Activated B cell treated with CpG ODN at 0.5 μM for 24 hours (primary cell): ENCODE measurements at regions not wholly inside any gene's neighbourhood (a gene's known extent, or its start where the extent isn't known, plus 50 kb on each side); places are given as distances from the start of the nearest gene placed in this dataset.

ENCODE experiments used
- ATAC-seq: fragments of 200-7000 bp; cut with Tn5 transposase; one replicate; pipeline ENCODE4 v1.10.0; 2021; ENCODE audit warnings: low read depth, mild to moderate bottlenecking, moderate library complexity
- CTCF ChIA-PET: fragments of 350-600 bp; sonication (Branson Sonifier 250); formaldehyde crosslinking; loops from one replicate; lab custom pipeline; 2021; ENCODE audit warnings: antibody characterized with exemption; lab: Charles Lee
- POLR2A ChIA-PET: fragments of 350-600 bp; sonication (Branson Sonifier 250); formaldehyde crosslinking; loops from one replicate; lab custom pipeline; 2021; ENCODE audit warnings: antibody characterized with exemption; lab: Charles Lee
- DNase-seq: peaks from one replicate; pipeline ENCODE4 v3.0.0; 2022
- H3K27ac Mint-ChIP-seq: one replicate; pipeline ENCODE4 v1.8.0; 2020; ENCODE audit warnings: mixed read lengths
- H3K27me3 Mint-ChIP-seq: one replicate; pipeline ENCODE4 v1.8.0; 2021; ENCODE audit warnings: mixed read lengths
- H3K36me3 Mint-ChIP-seq: one replicate; pipeline ENCODE4 v1.8.0; 2021; ENCODE audit warnings: low read depth, mixed read lengths
- H3K4me1 Mint-ChIP-seq: one replicate; pipeline ENCODE4 v1.8.0; 2021; ENCODE audit warnings: mixed read lengths
- H3K4me3 Mint-ChIP-seq: one replicate; pipeline ENCODE4 v1.8.0; 2020; ENCODE audit warnings: mild to moderate bottlenecking, mixed read lengths
- H3K9me3 Mint-ChIP-seq: one replicate; pipeline ENCODE4 v1.8.0; 2020; ENCODE audit warnings: mixed read lengths
- intact Hi-C: fragments of 100-400 bp; cut with micrococcal nuclease; formaldehyde crosslinking; loops from one replicate; pipeline ENCODE4 v1.15.1; 2024
- TF ChIP-seq, protein P1 (sequence below): fragments of 200-600 bp; IDR thresholded peaks from one replicate; pipeline ENCODE4 v1.8.0; 2022; ENCODE audit warnings: antibody characterized with exemption, mild to moderate bottlenecking

GRCh38 chr1:95366498-95366897 lies 132.5 kb downstream of the RWDD3 start:
- TF ChIP-seq, protein P1, sequence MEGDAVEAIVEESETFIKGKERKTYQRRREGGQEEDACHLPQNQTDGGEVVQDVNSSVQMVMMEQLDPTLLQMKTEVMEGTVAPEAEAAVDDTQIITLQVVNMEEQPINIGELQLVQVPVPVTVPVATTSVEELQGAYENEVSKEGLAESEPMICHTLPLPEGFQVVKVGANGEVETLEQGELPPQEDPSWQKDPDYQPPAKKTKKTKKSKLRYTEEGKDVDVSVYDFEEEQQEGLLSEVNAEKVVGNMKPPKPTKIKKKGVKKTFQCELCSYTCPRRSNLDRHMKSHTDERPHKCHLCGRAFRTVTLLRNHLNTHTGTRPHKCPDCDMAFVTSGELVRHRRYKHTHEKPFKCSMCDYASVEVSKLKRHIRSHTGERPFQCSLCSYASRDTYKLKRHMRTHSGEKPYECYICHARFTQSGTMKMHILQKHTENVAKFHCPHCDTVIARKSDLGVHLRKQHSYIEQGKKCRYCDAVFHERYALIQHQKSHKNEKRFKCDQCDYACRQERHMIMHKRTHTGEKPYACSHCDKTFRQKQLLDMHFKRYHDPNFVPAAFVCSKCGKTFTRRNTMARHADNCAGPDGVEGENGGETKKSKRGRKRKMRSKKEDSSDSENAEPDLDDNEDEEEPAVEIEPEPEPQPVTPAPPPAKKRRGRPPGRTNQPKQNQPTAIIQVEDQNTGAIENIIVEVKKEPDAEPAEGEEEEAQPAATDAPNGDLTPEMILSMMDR: no peak
- Mint-ChIP-seq H3K36me3 (no peaks in the 10 kb centered on the region), H3K9me3 (peaks cover 2% of the 10 kb centered on the region), H3K27ac (no peak overlapping the region), H3K27me3 (no peaks in the 10 kb centered on the region), H3K4me1 (no peaks in the 10 kb centered on the region), H3K4me3 (no peak overlapping the region)
- CTCF ChIA-PET: no interaction called here
- intact Hi-C loops: no loop called here
- POLR2A ChIA-PET: no interaction called here
- ATAC-seq (no peak), DNase-seq (no peak)

DNA sequence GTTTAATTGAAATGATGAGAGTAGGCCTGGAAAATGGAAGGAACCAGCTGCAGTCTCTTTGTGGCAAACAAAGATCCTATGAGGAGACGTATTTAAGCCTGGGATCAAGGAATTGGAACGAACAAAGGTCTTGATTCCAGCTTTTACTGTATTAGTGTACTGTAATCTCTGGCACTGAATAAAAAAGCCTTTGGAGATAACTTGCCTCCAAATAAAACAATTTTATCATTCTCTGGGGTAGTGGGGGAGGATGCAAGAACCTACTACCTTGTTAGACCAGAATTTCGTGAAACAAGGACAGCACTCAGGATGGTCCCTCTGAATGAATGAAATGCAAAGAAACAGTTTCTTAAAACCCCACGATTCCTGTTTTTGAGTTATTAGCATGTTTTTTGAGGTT lies 134.2 kb downstream of the RWDD3 start:
- CTCF ChIA-PET: no interaction called here
- ATAC-seq: no peak
- Mint-ChIP-seq H3K4me1 (no peaks in the 10 kb centered on the region), H3K36me3 (no peaks in the 10 kb centered on the region), H3K27ac (no peak overlapping the region), H3K9me3 (peaks cover 2% of the 10 kb centered on the region), H3K4me3 (no peak overlapping the region), H3K27me3 (no peaks in the 10 kb centered on the region)
- DNase-seq: no peak
- intact Hi-C loops: no loop called here
- TF ChIP-seq, protein P1: no peak
- POLR2A ChIA-PET: no interaction called here

DNA sequence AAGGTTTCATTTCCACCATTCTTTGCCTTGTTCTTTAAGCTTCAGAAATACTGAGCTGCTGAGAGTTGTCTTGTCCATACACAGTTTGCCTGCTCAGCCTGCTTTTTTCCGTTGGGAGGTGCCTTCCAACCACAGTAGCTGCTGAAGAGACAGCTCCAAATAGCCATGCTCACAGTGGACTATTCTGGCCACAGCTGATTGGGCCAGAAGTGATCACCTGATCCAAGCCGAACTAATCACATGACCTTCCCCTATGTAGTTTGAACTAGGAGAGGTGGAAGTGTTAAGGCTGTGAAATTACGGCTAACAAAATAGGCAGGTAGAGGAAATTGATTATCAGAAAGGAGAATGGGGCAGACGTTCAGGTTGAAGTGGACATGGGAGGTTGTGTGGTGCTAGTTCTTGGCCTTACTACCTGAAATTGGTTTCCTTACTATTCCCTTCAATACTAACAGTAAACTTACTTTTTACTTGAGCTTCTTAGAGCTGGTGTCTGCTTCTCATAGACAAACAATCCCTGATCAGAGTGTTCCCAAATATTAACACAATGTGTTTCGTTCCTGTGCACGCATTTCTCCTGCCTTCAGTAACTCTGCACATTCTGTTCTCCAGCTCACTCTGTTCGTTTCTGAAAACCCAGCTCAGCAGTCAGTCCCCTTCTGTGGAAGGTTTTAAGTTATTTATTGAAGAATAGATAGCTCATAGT lies 136.1 kb downstream of the RWDD3 start:
- Mint-ChIP-seq H3K4me3 (no peak overlapping the region), H3K4me1 (no peaks in the 10 kb centered on the region), H3K36me3 (no peaks in the 10 kb centered on the region), H3K27ac (no peak overlapping the region), H3K27me3 (no peaks in the 10 kb centered on the region), H3K9me3 (peaks cover 1% of the 10 kb centered on the region)
- ChIA-PET POLR2A (no interaction called here), CTCF (no interaction called here)
- ATAC-seq (no peak), DNase-seq (no peak)
- intact Hi-C loops: no loop called here
- TF ChIP-seq, protein P1: no peak

GRCh38 chr1:95370691-95371562 lies 136.9 kb downstream of the RWDD3 start:
- Mint-ChIP-seq H3K36me3 (no peaks in the 10 kb centered on the region), H3K9me3 (no peaks in the 10 kb centered on the region), H3K27me3 (no peaks in the 10 kb centered on the region), H3K27ac (no peak overlapping the region), H3K4me3 (no peak overlapping the region), H3K4me1 (no peaks in the 10 kb centered on the region)
- POLR2A ChIA-PET: no interaction called here
- no peak for DNase-seq
- intact Hi-C loops: no loop called here
- CTCF ChIA-PET: no interaction called here
- no peak for ATAC-seq
- TF ChIP-seq, protein P1: no peak

- ATAC-seq: no peak
- Mint-ChIP-seq H3K4me3 (no peak overlapping the region), H3K27me3 (no peaks in the 10 kb centered on the region), H3K27ac (no peak overlapping the region), H3K4me1 (no peaks in the 10 kb centered on the region), H3K9me3 (no peaks in the 10 kb centered on the region), H3K36me3 (no peaks in the 10 kb centered on the region)
- TF ChIP-seq, protein P1: no peak
- intact Hi-C loops: no loop called here
- CTCF ChIA-PET: no interaction called here
- POLR2A ChIA-PET: no interaction called here
- DNase-seq: no peak
Measured at GRCh38 chr1:95371666-95372282, 137.8 kb downstream of the RWDD3 start.
